Stimulated activated CD4-positive, alpha-beta T cell treated with anti-CD3 and anti-CD28 coated beads, Interleukin-1b, Interleukin-23, amount 100 ng/mL, for 24 hours (primary cell): ENCODE measurements at regions not wholly inside any gene's neighbourhood (a gene's known extent, or its start where the extent isn't known, plus 50 kb on each side); places are given as distances from the start of the nearest gene placed in this dataset.

Experiments used
- DNase-seq, 4 experiments: peaks; one replicate each; pipeline ENCODE4 v3.0.0-alpha.2; 2020; ENCODE audit warnings: low read depth in 4 of 4, low spot score in 1 of 4

DNA sequence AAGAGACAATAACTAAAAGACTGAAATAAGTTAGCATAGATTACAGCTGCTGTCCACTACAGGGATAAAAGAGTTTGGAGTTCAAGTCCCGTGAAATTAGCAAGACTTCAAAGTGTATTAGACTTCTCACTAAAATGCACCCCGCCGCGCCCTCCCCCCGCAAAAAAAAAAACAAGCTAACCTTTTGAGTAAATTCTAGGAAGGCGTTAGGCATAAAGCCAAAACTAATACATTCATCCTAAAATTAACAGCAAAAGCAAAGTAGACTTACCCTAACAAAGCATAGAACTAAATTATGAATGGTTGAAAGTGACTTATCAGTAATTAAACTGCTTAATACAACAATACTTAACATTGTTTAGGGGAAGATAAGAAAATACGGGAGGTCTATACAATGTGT is 581.0 kb upstream of the CHORDC1 start:
- no peak for DNase-seq

DNA sequence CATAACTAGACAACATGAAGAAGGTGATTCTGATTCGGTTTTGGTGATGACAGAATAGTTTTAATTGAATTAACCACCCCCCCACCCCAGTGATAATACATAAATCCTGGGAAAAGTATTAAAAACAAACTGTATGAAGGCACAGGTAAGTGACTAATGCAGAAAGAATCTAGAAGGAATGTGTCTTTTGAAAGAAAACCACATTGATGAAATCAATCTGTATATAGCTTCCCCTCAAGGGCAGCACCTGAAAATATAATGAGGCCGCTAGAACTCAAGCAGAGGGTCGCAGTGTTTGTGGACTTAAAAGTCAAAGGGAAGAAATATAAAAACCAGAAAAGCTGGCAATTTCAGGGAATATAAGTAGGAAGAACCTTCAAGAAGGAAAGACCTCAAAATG is 580.5 kb upstream of the CHORDC1 start:
- DNase-seq: no peak

DNA sequence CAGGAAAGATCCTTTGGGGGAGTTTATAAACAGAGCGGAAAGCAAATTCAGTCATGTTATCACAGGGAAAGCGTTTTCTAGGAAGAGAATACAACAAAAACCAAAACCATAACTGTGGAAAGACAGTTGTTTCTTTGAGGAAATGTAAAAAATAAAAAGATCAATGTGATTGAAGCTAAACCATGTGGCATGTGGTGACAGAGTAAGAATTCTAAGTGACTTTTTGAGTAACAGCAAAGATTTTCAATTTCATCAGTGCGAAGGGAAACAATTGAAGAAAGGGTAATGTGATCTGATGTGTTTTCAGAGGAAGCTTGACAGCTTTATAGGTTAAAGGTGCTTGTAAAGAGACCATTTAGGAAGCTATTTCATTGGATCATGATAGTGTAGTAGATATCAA is 575.9 kb upstream of the CHORDC1 start:
- DNase-seq: no peak

DNA sequence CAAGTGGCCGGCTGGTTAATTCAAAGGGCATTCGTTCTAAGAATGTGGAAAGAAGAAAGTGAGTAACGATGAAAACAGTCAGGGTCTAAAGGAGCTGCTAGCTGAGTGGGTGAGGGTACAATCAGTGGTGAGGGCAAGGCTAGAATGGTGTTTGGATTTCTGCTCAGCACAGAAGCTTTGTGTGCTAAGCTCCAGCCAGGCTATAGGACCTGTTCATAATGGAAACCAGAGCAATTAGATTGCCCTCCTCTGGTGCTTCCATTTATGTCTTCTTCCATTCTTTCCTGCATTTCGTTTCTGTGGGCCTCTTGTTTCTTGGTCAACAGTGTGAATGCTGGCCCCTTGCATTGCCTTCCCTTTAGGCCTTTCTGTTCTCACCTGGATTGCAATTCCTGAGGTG is 572.9 kb upstream of the CHORDC1 start:
- DNase-seq: no peak

DNA sequence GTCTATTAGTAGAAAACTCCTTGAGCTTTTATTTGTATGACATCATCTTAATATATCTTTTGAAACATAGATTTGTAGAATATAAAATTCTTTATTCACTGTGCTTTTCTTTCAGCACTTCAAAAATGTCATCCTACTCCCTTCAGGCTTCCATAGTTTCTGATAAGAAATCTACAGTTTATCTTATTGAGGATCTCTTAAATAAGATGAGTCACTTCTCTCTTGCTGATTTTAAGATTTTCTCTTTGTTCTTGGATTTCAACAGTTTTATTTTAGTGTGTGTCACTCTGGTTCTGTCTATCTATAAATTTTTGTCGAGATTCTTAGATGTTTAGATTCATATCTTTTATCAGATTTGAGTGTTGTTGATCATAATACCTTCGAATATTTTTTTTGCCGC is 566.1 kb upstream of the CHORDC1 start:
- DNase-seq: no peak

DNA sequence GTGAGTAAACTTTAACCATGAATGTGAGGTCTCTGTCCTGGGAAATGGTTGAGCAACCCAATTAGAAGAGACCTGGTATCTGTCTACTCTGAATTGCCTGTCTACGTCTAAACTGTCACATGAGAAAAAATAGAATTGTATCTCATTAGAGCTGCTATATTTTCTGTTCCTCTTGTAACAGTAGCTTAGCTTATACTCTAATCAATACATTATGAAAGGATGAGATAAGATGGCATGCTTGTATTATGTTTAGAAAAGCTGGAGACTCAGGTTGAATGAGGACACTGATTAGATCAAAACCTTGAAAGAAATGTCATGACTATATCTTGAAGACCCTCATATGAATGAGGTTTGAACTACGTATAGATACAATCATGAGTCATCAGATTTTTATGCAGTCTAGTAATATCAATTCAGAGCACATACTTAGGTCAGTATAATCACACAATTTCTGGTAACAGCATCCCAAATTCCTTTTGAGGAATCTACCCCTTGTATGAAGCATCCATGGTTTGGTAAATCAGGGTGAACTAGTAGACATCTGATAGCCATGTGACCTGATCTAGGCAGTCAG is 561.5 kb upstream of the CHORDC1 start:
- DNase-seq: no peak

DNA sequence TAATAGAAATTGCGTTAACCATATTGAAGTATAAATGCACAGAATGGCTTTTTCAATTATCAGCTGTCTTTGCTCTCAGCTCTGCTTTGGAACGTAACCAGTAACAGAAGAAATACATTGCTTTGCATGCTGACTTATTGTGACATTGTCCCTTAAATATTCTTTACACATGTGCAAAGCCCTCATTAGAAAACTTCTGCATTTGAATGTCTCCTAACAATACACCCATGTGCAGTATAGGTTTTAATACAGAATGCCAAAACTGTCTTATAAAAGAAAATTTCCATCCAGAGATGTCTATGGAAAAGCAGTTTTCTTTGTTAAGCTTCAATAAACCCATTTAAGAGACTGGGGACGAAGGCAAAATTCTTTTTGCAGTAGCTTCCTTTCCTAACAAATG is 560.3 kb upstream of the CHORDC1 start:
- DNase-seq: no peak

DNA sequence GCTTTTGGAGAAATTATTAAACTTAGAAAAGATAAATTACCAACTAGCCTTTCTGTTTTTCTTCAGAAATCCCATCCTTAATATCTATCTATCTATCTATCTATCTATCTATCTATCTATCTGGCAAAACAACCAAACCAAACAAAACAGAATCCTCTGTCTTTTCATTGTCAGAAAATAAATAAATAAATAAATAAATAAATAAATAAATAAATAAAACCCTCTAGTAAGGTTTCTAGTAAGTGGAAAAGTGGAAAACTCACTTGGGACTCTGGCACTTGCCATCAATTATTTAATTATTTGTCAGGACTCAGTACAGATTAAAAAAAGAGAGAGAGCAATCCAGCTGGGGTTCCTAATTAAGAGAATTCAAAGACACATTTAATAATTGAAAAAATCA is 556.2 kb upstream of the CHORDC1 start:
- no peak for DNase-seq

DNA sequence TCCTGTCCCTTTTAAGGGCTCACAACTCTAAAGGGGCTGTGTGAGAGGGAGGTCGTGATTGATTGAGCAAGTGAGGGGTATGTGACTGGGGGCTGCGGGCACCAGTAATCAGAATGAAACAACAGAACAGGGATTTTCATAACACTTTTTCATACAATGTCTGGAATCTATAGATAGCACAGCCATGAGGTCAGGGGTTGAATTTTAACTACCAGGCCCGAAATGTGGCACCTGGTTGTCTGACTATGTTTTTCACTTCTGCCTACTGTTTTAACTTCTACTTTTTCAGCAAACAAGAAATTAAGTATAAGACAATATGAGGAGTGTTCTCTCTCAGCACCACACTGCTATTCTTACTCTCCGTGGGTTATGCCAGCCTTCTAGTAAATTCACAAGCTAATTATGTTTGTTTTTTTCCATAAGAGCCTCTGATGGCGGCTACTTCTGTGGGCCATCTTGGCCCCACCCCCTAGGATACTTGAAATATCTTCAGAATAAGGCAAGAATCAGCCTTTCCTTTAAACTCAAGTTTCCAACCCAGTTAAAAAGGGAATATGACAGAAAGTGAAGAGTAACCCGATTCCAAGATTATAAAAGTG is 552.8 kb upstream of the CHORDC1 start:
- no peak for DNase-seq

DNA sequence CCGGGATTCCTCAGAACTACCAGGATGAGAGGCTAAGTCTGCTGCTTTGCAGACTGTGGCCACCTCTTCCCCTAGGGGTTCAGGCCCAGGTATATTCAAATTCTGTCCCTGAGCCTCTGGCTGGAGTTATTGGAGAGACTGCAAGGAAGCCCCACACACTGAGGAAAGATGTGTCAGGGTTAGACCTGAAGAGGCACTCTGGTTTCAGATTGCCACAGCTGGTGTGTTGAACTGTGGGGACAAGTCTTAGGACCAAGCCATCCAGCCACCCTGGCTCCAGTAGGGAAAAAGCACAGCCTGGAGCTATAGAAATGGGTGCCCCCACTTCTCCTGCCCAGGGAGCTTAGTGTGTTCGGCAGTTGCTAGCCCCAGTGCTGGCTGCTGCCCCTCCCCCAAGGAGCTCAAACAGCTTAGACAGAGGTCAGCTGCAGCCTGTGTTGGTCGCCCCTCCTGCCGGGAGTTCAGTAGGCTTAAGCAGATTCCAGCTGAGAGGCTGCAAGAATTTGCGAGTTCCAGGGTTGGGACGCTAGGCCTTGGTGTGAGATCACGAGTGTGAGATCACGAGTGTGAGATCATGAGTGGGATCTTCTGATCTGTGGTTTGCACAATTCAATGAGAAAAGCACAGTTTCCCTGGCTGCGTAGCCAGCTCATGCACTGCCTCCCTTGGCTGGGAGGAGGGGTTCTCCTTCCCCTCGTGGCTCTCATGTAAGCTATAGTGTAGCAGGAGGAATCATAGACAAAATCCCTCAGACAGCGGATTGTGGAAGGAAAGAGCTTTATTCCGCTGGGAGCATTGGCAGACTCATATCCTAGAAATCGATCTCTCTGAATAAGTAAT is 552.1 kb upstream of the CHORDC1 start:
- DNase-seq: no peak

DNA sequence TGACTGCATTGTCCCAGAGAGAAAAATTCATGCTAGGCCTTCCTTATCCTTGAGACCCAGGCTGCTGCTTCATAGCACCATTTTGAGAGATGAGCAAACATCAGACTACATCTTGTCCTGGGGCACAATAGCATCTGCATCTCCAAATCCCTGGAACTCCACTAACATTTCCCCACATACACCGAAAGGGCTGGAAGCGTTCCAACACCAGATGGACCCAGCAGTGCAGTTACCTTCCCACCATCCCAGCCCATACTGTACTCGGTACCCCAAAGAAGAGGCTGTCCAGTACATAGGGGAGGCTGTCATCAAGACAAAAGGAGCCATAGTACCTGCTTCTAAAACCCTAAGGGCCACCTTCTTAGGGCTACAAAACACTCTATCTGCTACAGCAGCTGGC is 547.2 kb upstream of the CHORDC1 start:
- no peak for DNase-seq

DNA sequence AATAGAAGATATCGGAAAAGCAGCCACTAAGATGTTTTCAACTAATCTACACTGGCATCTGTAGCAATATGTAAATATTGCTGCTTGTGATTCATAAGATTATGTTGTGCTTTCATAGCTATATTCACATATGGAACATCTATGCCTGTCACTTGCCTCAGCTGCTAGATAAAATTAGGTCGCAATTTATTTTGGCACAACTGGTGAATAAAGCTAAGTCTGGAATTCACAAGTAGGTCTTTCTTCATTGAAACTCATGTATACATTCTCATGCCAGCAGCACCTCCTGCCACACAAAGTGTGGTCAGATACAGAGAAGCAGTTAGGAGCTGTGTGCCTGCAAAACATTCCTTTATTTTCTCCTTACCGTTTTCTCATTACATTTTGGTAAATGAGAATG is 543.3 kb upstream of the CHORDC1 start:
- DNase-seq: no peak

DNA sequence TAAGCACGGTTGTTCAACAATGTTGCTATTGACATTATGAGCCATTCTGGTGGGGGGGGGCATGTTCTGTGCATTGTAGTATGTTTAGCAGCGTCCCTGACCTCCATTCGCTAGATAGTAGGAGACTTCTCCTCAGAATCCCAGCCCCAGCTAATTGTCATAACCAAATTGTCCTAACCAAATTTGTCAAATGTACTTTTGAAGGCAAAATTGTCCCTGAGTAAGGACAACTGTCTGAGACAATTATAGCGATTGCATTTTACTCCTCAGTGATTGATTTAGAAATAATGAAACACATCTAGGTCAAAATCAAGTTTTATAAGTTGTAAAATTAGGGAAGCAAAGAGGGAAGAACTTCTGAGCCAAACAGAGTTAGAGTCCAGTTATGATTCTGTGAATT is 541.8 kb upstream of the CHORDC1 start:
- DNase-seq: no peak

DNA sequence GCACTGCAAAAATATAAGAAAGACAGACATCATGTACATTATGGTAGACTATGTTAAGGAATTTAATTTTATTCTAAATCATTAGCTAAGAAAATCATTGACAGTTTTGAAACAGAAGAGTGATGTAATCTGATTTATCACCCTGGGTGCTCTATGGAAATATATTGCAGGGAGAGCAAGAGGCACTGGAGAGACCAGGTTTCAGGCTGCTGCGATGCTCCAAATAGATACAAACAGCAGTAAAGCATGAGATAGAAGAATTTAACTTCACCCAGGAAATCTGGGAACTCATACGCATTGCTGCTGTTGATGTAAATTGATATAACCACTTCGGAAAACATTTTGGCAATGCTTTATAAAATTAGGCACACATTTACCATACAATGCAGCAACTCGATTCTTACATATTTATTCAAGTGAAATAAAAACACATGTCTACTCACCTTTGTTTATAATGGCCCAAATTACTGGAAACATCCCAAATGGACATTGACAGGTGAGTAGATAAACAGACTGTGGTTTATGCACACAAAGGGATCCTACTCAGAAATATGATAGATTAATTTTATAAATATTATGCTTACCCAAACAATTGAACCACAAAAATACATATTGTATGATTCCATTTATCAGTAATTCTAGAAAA is 535.1 kb upstream of the CHORDC1 start:
- no peak for DNase-seq

DNA sequence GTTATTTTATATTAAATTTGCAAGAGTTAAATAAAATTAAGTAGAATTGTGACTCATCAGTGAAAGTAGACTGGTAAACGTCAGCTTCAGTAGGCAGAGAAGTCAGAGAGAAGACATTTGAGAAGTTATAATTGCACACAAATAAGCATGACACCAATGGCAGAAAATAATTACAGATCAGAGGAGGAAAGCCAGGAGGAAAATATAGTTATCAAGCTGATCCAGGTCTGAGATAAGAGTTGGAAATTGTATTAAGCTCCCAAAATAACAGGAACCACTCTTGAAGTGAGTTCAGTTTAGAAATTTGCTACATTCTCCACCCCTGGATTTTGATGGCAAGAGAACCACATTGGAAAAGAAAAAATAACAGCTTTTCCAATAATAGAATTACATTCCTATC is 533.8 kb upstream of the CHORDC1 start:
- no peak for DNase-seq

DNA sequence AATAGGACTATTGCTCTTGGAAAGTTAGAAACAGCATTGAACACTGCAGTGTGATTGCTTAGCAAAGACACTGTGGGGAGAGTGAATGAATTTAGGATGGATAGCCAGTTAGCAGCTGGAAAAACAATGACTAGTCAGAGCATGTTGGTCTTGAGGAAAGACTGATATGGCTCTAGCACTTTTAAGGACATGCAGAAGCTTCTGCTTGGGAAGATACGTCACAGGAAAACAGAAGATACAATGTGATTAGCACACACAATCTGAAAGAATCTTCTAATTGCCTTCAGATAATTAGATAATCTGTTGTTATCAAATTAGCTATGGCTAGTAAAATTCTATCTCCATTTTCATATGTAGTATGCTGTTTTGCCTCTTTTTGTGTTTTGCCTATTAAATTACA is 530.7 kb upstream of the CHORDC1 start:
- DNase-seq: no peak

DNA sequence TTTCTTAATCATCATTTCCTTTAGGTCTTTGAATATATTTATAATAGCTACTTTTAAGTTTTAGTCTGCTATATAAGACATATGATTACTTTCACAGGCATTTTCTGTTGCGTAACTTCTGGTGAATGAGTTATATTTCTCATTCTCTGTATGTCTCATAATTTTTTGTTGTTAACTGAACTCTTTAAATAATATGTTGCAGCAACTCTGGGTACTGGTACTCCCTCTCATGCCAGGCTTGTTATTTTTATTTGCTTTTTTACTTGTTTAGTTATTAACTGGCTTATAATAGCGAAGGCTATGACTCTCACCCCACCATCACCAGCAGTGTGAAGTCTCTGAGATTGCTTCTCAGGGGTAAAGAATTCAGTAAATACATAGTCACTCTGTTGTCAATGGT is 524.2 kb upstream of the CHORDC1 start:
- no peak for DNase-seq

DNA sequence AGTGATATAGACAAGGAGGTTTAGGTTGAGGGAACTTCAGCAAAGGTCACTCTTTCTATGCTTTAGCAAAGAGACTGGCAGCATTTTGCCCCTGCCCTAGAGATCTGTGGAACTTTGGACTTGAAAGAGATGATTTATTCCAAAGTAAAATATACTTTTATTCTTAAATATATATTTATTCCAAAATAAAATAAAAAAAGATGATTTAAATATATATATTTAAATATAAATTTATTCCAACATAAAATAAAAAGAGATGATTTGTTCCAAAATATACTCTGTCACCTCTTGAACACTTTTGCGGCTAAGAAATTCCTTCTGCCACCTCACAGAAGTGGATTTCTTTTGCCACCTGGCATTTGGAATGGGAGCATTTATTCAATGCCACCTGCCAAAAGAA is 521.3 kb upstream of the CHORDC1 start:
- DNase-seq: no peak

DNA sequence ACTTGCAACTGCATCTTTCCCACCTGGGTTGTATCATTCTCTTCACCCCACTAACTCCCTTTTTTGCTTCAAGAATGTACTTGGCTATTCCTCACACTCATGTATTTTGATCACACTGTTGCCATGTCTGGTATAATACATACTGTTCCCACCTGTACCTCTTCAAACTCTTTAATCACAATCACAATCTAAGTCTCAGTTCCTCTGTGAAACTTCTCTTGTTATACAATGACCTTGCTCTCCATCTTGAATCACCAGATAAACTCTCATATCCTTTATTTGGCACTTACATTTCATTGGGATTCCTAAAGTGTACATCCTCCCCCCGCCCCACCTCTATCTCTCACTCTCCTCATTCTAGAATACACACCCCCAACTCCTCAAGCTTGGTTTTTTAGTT is 516.0 kb upstream of the CHORDC1 start:
- DNase-seq: no peak

DNA sequence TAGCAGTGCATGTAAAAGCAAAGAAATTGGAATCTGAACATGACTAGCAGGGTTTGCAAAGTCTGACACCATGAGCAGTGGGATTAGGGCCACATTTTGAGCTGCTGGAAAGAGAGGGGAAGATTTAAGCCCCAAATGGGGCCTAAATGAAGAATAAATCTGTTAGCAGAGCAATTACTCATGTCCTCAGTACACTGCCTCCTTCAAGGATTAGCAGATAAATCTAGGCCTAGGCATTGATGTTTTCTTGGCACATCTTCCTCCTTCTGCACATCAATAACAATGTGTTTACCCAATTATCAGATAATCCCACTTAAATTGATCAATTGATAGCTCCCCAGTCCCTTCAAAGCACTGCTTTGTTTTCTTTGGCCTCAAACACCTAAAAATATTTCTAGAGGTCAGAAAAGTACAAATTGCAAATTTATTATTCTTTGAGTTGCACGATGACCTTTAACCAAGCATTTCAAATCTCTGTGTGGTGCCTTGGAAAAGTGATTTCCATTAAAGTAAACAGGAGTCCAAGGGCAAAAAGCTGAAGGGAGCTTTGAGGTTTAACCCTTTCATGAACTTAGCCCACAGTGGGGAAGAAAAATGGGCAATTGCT is 514.7 kb upstream of the CHORDC1 start:
- DNase-seq: no peak

DNA sequence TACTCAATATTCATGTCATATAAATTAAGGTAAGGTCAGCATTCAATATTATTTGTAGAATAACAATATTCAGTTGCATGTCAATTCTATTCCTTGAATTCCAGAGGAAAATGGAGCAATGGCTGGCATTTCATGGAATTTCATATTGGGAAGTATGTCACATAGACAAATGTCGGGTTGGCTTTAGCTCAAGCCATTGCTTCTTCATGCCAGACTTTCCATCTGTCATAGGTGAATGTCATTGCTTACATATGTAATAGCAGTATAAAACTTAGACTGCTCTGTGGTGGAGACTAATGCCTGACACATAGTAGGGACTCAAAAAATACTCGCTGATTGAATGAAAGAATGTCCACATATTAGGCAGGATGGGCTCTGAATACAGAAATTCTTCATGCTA is 509.6 kb upstream of the CHORDC1 start:
- no peak for DNase-seq

DNA sequence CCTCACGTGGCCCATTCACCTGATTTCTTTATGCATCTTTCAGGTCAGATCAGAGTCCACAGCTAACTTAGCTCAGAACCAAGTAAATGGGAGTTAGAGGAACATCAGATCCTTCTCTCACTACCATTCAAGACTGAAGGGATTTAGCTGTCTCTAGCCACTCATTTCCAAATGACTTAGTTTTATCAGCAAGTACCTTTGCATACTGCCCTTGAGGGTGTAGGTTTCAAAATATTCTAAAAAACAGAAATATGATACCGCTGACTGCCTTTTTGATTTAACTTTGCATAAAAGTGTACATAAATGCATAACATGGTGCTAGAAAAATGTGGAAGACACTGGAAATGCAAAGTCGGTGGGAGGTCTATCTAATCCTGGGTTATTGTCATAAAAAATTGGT is 500.6 kb upstream of the CHORDC1 start:
- DNase-seq: no peak
